ENCODE measurements at regions not wholly inside any gene's neighbourhood (a gene's known extent, or its start where the extent isn't known, plus 50 kb on each side); places are given as distances from the start of the nearest gene placed in this dataset.

GRCh38 chr16:54362591-54363206 is 76.1 kb upstream of the IRX3 start:
- no peak for DNase-seq
- Histone ChIP-seq H3K4me1 (no peaks in the 10 kb centered on the region), H3K27ac (no peak overlapping the region), H3K9me3 (no peaks in the 10 kb centered on the region), H3K4me3 (no peak overlapping the region), H3K27me3 (no peaks in the 10 kb centered on the region), H3K36me3 (ENCODE audit: low read depth, missing control alignments) (no peaks in the 10 kb centered on the region)
- TF ChIP-seq POLR2A (IDR thresholded peaks at IDR 0.05) (no peak), CTCF (IDR thresholded peaks at IDR 0.05) (no peak)
- intact Hi-C loops (cut with DNase I; ENCODE audit: low total_unique reads): no loop called here
- WGBS, 2 donors: 27 to 32% methylated on average over 18 of the region's 18 CpGs

- Histone ChIP-seq H3K36me3 (ENCODE audit: low read depth, missing control alignments) (no peaks in the 10 kb centered on the region), H3K4me1 (no peaks in the 10 kb centered on the region), H3K9me3 (no peaks in the 10 kb centered on the region), H3K27me3 (no peaks in the 10 kb centered on the region), H3K27ac (no peak overlapping the region), H3K4me3 (no peak overlapping the region)
- intact Hi-C loops (cut with DNase I; ENCODE audit: low total_unique reads): no loop called here
- 52 to 56% methylated on average over 1 of the region's 1 CpG for WGBS, 2 donors
- no peak for DNase-seq
- no peak for TF ChIP-seq CTCF (IDR thresholded peaks at IDR 0.05)
- no peak for TF ChIP-seq POLR2A (IDR thresholded peaks at IDR 0.05)
Observed at GRCh38 chr16:54361246-54361645, 74.7 kb upstream of the IRX3 start.

- Histone ChIP-seq H3K36me3 (ENCODE audit: low read depth, missing control alignments) (no peaks in the 10 kb centered on the region), H3K27ac (no peak overlapping the region), H3K27me3 (no peaks in the 10 kb centered on the region), H3K4me1 (no peaks in the 10 kb centered on the region), H3K9me3 (no peaks in the 10 kb centered on the region), H3K4me3 (no peak overlapping the region)
- intact Hi-C loops (cut with DNase I; ENCODE audit: low total_unique reads): no loop called here
- 43 to 58% methylated on average over 5 of the region's 5 CpGs for WGBS, 2 donors
- no peak for TF ChIP-seq CTCF (IDR thresholded peaks at IDR 0.05)
- no peak for TF ChIP-seq POLR2A (IDR thresholded peaks at IDR 0.05)
- DNase-seq: no peak
Observed at GRCh38 chr16:54360681-54361080, 74.1 kb upstream of the IRX3 start.

- no peak for TF ChIP-seq CTCF (IDR thresholded peaks at IDR 0.05)
- no peak for TF ChIP-seq POLR2A (IDR thresholded peaks at IDR 0.05)
- no peaks in the 10 kb centered on the region for H3K27me3 ChIP-seq
- H3K36me3 ChIP-seq (ENCODE audit: low read depth, missing control alignments): no peaks in the 10 kb centered on the region
- H3K27ac ChIP-seq: no peak overlapping the region
- no peak overlapping the region for H3K4me3 ChIP-seq
- WGBS, 2 donors: 82 to 86% methylated on average over 5 of the region's 5 CpGs
- intact Hi-C loops (cut with DNase I; ENCODE audit: low total_unique reads): no loop called here
- no peak for DNase-seq
- H3K9me3 ChIP-seq: no peaks in the 10 kb centered on the region
- H3K4me1 ChIP-seq: no peaks in the 10 kb centered on the region
Observed at GRCh38 chr16:54359555-54359954, 73.0 kb upstream of the IRX3 start.

- no peak for DNase-seq
- intact Hi-C loops (cut with DNase I; ENCODE audit: low total_unique reads): no loop called here
- no peaks in the 10 kb centered on the region for H3K27me3 ChIP-seq
- no peak overlapping the region for H3K27ac ChIP-seq
- WGBS, 2 donors: 87 to 90% methylated on average over 9 of the region's 9 CpGs
- TF ChIP-seq POLR2A (IDR thresholded peaks at IDR 0.05): no peak
- TF ChIP-seq CTCF (IDR thresholded peaks at IDR 0.05): no peak
- no peaks in the 10 kb centered on the region for H3K4me1 ChIP-seq
- no peaks in the 10 kb centered on the region for H3K9me3 ChIP-seq
- H3K36me3 ChIP-seq (ENCODE audit: low read depth, missing control alignments): no peaks in the 10 kb centered on the region
- H3K4me3 ChIP-seq: no peak overlapping the region
Observed at GRCh38 chr16:54359081-54359480, 72.5 kb upstream of the IRX3 start.
